Suppressor macrophage treated with lipopolysaccharide for 4 hours (primary cell): ENCODE measurements at regions not wholly inside any gene's neighbourhood (a gene's known extent, or its start where the extent isn't known, plus 50 kb on each side); places are given as distances from the start of the nearest gene placed in this dataset.

ENCODE experiments used
- DNase-seq: peaks from one replicate; pipeline ENCODE4 v3.0.0-alpha.2; 2020

- no peak for DNase-seq
Measured at GRCh38 chr12:92650228-92650822, 52.5 kb upstream of the PLEKHG7 start.

DNA sequence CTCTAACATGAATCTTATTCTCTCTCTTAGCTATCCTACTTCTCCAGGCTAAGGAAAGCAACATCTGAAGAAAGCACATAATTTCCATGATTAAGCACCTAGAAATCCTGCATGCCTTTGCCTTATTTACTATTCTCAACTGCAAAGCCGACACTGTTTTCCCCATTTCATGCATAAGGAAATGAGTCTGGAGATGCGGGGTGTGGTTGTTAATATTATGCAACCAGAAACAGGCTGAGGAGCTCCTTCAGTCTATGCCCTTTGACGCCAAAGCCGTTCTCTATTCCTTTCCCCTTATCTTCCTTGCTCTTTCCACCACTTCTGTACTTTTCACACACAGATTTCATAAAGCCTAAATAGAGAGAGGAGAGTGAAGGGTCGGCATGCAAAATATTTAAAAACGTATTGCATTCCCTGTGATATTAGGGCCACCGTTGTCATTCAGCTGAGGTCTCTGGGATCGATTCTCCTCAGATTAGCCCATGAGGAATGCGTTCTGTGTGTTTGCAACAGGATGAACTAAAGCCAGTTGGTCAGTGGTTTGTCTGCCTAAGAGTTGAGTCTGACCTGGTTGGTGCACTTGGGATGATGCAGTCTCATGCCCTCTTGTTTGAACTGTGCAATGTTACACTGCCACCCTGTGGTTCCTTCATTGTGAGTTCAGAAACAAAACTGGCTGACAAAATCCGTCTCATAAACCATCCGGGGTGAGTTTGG, 53.1 kb upstream of the PLEKHG7 start:
- DNase-seq, result peak; percentile 73

- no peak for DNase-seq
Measured at GRCh38 chr12:92648242-92649031, 54.4 kb upstream of the PLEKHG7 start.

GRCh38 chr12:92641291-92641690, 61.5 kb upstream of the PLEKHG7 start:
- DNase-seq, result no peak

DNA sequence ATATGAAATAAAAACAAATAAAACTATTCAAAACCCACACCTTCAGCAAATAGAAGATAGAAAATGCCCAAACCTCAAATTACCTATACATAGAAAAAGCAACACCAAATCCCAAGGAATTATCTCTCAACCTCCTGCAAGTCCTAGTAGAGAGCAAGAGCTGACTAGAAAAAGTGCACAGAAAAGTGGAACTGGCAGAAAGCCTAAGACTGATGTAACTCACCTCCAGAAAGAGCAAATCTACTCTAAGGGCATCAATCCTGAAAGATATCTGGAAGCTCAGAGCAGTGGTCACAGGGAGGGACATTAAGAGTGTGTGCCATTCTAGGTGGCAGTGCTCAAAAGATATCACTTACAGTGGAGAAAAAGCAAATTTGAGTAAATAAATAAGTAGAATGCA, 62.1 kb upstream of the PLEKHG7 start:
- no peak for DNase-seq

DNA sequence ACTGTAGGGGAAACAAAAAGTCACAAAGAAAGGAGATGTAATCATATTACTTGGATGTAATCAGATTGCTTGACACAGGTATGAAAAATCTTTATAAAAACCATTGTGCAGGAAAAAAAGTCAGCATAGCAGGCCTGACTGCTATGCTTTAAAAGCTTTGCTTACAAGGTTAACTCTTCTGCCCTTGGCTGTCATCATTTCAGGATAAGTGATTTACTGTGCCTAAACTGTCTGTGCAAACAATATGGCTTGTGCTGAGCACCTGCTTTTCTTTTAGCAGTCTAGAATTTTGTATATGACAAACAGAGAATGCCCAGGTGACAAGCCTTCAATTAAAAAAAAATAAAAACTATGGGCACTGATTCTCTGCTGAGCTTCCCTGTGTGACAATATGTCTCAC, 63.8 kb upstream of the PLEKHG7 start:
- no peak for DNase-seq

DNA sequence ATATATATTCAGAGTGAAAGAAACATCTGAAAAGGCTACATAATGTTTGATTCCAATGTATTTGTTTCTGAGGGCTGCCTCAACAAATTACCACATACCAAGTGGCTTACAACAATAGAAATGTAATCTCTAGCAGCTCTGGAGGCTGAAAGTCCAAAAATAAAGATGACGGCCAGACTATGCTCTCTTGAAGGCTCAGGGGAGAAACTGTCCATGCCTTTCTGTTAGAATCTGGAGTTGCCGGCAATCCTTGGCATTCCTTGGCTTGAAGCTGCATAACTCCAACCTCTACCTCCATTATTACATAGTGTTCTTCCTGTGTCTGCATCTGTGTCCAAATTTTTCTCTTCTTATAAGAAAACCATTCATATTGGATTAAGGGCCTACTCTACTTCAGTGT, 68.1 kb upstream of the PLEKHG7 start:
- DNase-seq, result no peak

GRCh38 chr12:92634202-92634601, 68.6 kb upstream of the PLEKHG7 start:
- no peak for DNase-seq

- DNase-seq, result no peak
Measured at GRCh38 chr12:92630968-92631367, 71.8 kb upstream of the PLEKHG7 start.

- no peak for DNase-seq
Measured at GRCh38 chr12:92629349-92630065, 73.3 kb upstream of the PLEKHG7 start.

DNA sequence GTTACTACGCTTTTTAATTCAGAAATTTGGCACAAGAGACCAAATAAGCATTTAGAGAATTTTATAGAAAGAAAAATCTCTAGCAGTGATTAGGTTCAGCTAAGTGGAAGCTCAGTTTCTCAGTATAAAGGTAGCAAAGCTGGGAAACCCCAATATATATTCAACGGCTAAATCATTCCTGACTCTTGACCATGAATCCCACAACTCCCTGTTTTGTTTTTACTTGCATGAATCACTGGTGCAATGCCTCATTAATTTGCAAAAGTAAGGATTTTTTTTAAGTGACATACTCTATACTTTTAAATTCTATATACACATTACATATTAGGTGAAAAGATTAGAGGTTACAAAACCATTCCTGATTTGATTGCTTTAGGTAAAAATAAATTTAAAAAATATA, 74.3 kb upstream of the PLEKHG7 start:
- DNase-seq, result no peak

DNA sequence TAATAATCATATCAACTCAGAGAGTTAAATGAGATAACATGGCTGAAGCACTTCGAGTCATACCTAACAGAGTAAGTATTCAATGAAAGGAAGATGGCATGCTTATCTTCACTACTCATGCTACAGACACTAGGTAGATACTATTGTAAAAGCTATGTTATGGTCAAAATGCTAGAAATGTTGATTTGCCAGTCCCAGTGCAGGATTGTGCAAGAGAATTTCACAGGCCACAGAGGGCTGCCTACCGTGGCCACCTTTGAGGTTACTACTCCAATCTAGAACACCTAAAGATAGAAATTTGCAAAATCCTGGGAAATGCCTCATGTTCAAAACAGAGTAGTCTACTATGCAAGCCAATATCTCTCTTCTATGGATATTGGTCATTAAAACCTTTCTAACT, 75.3 kb upstream of the PLEKHG7 start:
- DNase-seq, result no peak

DNA sequence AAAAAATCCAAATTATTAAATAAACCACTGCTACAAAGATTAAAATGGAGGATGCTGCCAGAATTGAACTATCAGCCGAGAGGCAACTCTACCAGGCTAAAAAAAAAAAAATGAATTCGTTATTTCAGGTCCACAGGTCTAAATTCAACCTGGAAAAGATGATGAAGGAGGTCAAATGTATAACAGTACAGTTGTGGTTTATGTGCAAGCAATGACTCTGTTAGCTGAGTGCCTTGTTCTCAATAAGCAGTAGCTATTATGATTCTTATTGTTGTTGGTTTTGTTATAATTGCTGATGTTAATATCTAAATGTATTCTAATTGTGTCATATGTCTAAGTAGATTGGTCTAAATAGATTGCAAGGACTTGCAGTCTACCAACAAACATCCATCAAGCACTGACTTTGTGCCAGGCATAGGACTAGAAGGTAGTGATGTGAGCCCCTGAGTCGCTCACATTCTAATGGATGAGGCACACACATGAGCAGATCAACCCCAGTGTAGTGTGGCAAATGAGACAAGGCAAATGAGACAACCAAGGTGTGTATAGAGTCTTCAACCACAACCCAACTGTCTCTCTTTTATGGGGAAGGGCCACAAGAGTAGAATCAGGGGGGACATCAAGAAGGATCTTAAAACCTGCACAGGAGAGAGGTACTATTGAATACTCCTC, 77.0 kb upstream of the PLEKHG7 start:
- DNase-seq, result no peak

DNA sequence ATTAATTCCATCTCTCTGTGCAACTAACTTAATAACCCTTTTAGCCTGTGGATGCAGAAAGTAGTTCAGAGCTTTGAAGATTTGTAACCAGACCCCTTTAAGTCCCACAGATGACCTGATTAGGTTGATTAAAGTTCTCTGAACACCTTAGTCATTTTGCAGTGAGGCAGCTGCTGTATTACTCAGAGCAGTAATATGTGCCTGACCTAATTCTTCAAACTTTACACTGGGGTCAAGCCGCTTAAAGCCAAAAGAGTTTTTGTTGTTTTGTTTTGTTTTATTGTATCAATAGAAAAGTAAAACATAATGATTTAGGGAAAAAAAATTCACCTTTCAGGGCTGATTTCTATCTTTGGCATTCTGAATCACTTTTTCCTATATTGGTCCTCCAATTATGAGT, 78.6 kb upstream of the PLEKHG7 start:
- no peak for DNase-seq

DNA sequence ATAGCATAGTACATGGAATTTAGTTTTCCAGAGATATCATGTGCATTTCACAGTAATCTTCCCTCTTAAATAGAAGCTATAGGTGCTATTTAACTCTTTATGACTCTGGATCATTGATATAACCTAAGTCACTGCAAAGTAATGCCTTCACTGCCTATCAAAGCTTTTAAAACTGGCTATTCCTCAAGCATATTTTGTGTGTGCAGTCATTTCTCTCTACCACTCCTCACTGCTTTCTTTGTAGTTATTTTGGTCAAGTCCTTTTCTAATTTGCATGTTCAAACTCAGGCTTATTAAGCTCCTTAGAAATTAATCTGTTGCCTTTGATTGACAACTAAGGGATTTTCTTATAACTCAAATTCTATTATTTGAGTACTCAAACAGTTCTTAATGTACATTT, 79.4 kb upstream of the PLEKHG7 start:
- DNase-seq, result no peak

DNA sequence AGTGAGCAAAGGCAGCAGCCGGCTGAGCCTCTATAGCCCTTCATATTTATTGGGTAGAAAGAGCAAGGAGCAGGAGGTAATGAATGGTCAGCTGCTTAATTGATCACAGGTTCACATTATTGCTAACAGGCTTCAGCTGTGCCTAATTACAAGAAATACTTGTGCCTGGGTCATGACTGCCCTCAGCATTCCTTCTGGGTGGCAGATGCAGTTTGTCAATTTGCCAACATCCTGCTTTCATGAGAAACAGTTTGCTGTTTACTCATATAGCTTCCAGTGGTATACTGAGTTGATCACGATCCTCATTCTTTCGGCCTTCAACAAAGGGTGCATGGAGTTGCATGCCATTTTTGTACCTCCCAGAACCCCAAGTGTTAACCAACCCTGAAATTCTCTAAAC, 81.0 kb upstream of the PLEKHG7 start:
- DNase-seq, result no peak

- no peak for DNase-seq
Measured at GRCh38 chr12:92621312-92621711, 81.5 kb upstream of the PLEKHG7 start.

DNA sequence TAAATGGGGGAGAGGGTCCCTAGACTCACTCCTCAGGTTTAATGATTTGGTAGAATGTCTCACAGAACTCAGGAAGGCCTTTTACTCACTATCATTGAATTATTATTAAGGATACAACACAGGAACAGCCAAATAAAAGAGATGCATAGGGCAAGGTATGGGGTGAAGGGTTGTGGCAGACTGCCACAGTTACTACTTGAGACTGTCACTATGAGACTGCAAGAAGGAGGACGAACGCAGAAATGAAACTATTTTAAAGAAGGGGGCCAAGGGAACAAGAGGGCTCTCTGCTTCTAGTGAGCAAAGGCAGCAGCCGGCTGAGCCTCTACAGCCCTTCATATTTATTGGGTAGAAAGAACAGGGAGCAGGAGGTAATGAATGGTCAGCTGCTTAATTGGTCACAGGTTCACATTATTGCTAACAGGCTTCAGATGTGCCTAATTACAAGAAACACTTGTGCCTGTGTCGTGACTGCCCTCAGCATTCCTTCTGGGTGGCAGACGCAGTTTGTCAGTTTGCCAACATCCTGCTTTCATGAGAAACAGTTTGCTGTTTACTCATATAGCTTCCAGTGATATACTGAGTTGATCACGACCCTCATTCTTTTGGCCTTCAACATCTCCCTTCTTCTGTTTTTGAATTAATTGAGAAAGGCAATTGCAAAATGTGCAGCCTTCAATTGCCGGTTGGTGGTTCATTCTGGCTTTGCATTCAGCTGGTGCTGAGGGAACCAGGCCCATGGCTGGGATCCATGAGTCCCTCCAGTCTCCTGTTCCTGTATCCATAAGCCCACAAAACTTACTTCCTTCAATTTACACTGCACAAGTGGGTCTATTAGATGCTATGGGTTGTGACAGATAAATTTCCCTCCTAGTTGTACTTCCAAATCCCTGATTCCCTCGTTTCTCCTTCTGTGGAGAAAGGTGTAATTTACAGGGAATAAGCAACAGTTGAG, 82.8 kb upstream of the PLEKHG7 start:
- DNase-seq, result no peak

DNA sequence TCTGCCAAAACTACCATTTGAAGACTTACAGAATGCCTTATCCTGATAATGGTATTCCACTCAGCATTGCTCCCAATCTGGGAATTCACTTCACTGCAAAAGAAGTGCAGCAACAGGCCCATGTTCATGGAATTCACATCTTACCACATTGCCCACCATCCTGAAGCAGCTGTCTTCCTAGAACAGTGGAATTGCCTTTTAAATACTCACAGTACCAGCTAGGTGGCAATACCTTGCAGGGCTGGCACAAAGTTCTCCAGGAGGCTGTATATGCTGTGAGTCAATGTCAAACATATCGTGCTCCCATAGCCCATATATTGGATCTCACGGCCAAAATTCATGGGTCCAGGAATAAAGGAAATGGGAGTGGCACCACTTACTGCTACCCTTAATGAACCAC, 83.8 kb upstream of the PLEKHG7 start:
- no peak for DNase-seq

DNA sequence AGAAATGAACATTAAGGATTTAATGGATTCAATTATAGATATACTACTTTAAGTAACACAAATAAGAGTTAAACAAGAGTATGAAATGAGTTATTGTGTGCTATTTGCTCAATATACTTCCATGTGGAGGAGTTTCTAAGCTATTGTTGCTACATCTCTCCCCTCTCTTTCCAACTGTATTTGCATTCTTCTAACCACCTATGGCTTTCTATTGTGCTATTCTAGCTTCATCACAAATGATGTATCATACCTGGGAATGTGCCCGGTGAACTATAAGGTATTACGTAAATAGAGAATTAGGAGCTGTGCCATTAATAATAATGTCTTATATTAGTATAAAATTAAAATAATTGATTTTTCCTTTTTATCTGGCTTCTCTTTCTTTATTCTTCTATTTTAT, 87.1 kb upstream of the PLEKHG7 start:
- no peak for DNase-seq

DNA sequence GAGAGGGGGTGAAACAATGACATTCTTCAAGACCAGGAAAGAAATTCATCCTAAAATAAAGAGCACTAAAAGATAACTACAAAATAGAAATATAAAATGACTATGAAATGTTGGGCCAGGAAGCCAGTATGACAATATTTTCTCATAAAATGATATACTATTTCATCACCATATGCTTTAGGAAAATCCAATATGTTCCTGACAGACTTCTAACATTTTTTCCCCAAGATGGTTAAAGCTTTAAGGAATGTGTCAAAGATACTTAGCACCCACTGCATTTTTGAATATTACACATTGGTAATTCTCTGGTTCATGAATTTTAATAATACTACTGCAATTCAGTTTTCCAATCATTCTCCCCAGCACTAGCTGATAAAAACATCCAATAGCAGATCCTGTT, 87.7 kb upstream of the PLEKHG7 start:
- no peak for DNase-seq

- DNase-seq, result no peak
Measured at GRCh38 chr12:92614502-92614901, 88.3 kb upstream of the PLEKHG7 start.
